NCI-H2196 treated with DMSO at 0.1 percent for 48 hours (cell line): ENCODE measurements at regions not wholly inside any gene's neighbourhood (a gene's known extent, or its start where the extent isn't known, plus 50 kb on each side); places are given as distances from the start of the nearest gene placed in this dataset.
"Not testable (repeated sequence)": the region's sequence is repeated elsewhere in the genome, so short reads cannot be mapped to it uniquely, and the experiment has no call there.

Experiments
- DNase-seq: peaks from one replicate; lab custom pipeline; 2025; ENCODE audit not compliant: unreplicated experiment; lab: John Stamatoyannopoulos, UW

DNA sequence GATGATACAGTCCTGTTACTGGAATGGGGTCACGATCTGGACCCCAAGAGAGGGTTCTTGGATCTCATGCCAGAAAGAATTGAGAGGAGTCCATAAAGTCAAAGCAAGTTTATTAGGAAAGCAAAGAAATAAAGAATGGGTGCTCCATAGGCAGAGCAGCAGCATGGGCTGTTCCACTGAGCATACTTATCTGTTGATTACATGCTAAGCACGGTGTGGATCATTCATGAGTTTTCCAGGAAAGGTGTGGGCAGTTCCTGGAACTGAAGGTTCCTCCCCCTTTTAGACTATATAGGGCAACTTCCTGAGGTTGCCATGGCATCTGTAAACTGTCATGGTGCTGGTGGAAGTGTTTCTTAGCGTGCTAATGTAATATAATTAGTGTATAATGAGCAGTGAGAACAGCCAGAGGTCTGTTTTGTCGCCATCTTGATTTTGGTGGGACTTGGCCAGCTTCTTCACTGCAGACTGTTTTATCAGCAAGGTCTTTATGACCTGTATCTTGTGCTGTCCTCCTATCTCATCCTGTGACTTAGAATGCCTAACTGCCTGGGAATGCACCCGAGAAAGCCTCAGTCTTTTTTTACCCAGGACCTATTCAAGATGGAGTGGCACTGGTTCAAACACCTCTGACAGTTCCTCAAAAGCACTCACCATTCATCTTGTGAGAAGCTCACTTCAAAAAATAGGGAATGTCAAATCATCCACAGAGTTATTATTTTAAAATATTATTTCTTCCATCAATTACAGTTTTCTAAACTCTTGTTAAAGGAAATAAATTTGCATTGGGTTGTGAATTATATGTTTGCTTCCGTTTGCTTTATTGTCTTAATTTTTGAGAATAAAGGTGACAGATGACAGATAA lies 1358.8 kb upstream of the TMEM132C start:
- DNase-seq = no peak

- DNase-seq = no peak
These were observed 1358.2 kb upstream of the TMEM132C start for GRCh38 chr12:126908765-126909142.

DNA sequence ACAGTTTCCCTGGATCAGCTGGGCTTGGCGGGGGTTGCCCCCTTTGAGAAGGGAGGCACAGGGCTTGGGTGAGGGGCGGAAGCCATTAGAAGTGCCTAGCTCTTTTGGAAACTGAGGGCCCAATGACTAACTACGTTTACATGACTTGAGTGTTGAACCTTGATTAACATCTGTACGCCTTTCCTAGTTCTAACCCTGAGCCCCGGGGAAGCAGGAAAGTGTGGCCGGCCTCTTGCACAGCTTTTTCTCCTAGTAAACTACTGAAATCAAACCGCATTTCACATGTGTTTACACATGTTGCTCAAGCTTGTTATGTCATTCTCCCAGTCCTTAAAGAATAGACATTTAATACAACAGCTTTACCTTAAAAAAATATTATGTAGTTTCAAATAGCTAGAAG lies 1356.4 kb upstream of the TMEM132C start:
- DNase-seq = no peak

DNA sequence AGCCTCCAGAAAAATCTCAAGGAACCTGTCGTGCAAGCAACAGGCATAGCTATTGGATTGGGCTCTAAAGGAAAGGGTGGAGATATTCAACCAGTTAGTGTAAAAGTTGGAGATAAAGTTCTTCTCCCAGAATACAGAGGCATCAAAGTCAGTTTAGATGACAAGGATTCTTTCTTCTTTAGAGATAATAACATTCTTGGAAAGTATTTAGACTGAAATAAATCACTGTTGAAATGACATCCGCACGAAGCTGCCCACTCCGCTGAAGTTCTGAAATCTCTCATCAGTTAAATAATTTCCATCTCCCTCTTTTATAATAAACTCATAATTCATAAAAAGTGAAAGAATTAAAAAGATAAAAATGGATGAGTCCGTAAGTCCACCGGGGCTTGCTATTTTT lies 1354.9 kb upstream of the TMEM132C start:
- DNase-seq = no peak

DNA sequence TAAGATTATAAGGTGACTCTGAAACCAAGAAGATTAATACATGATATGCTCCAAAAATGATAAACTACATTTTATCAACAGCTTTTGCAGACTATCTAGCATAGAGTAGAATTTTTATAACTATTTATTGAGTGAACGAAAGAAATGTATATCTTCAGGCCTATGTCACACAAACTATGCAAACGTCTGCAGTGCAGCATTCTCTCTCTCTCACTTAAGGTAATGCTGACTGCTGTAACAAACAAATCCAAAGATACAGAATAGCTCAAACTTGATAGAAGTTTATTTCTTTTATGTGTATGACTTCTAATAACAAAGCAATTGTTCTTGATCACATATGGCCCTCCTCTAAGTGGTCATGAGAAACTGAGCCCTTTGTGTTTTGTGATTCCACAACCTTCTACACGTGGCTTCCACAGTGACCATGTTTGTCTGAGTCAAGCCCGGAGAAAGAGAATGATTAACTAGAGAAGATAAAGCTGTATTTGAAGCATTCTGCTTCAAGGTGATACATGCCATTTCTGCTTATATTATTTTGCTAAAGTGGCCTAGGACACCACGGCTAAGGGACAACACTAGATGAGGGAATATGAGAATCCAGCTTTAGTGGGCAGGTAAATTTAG lies 1352.7 kb upstream of the TMEM132C start:
- DNase-seq = no peak

GRCh38 chr12:126915309-126915708 lies 1351.7 kb upstream of the TMEM132C start:
- no peak for DNase-seq

DNA sequence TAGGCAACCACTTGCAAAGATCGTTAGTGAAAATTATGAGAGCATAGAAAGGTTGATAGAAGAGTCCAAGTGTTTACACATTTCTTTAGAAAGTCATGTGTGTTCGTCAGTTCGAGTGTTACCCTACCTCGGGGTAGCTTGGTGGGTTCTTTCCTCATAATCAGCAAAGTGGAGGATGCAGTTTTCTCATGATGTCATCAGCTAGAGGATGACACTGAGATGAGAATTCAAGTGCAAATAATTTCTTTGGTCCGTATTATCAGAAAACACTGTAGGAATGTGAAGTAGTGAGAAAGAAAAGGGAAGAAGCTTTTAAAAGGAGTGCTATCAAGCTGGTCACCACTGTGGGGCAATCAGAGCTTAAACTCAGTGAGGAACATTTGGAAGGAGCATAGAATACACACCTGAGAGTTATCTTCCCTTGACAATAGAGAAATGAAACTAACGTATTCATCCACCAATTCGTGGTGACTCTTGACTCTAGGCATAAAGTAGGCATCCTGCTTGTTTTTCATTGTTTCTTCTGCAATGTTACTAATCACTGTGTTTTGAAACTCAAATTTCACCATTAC lies 1340.9 kb upstream of the TMEM132C start:
- no peak for DNase-seq

DNA sequence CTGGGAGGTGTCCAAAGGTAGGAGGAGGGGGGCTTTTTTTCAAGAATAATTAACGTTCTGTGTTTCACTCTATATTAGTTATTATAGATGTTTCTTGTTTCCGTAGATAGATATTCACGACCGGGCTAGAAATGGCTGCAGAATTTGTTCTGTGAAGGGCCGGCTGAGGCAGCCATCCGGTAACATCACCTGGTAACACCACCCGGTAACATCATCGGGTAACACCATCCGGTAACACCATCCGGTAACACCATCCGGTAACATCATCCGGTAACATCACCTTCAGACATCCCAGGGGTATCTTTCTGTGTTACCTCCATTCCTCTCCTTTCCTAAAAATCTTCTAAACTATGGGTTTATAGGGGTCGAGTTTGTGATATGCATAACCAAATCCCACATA lies 1336.7 kb upstream of the TMEM132C start:
- DNase-seq = no peak

GRCh38 chr12:126932156-126932555 lies 1334.8 kb upstream of the TMEM132C start:
- no peak for DNase-seq

DNA sequence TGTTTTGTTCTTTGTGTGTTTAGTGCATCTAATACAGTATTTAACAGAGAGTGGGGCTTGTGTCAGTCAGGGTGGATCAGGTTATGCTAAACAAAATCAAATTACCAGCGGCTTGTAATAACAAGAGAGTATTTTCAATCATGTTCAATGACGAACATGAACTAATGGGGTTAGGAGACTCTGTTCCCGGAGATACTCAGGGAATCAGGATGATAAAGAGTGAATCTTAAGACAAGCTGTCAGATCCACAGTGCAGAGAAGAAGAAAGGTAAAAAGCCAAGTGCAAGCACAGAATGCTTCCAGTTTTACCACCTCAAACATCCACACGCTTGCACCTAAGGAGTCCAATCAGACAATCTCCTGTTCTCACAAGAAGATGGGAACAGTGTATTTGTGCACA lies 1331.5 kb upstream of the TMEM132C start:
- no peak for DNase-seq

GRCh38 chr12:126936181-126936851 lies 1330.7 kb upstream of the TMEM132C start:
- DNase-seq = no peak

GRCh38 chr12:126937431-126937830 lies 1329.5 kb upstream of the TMEM132C start:
- no peak for DNase-seq

DNA sequence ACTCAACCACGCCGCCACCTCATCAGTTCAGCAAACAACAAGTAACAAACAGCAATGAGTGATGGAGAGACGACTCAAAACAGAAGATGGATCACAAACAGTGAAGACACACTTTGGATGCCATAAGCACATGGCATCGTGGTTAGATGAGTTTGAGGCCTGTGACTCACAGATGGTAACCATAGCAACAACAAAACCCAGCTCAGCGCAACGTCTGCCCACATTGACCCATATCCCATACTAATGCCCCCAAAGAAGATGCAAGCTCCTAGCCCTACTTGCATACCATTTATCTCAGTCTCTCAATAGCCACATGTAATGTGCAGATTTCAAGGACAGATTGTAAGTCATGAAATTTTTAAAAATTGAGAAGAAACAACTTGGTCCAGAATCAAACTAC lies 1322.3 kb upstream of the TMEM132C start:
- no peak for DNase-seq

GRCh38 chr12:126946958-126947357 lies 1320.0 kb upstream of the TMEM132C start:
- DNase-seq = not testable (repeated sequence)

DNA sequence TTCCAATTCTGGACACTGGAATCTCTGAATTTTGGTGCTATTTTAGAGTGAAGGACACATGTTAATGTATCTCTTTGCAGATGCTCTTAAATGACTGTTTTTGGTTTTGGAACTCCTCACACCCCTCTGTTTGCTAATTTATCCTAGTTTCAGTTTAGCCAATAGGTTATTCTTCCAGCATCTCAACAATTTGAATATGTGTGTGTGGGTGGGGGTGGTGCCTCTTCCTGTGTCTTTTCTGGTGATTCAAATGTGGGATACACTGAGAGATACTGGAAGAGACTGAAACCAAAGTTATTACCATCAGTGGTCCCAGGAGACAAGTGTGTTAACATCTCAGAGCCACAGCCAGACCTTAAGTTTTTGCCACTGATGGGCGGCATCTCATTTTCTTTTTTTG lies 1317.4 kb upstream of the TMEM132C start:
- no peak for DNase-seq

GRCh38 chr12:126950266-126950665 lies 1316.7 kb upstream of the TMEM132C start:
- no peak for DNase-seq

- DNase-seq = no peak
These were observed 1314.6 kb upstream of the TMEM132C start for GRCh38 chr12:126952096-126953007.

DNA sequence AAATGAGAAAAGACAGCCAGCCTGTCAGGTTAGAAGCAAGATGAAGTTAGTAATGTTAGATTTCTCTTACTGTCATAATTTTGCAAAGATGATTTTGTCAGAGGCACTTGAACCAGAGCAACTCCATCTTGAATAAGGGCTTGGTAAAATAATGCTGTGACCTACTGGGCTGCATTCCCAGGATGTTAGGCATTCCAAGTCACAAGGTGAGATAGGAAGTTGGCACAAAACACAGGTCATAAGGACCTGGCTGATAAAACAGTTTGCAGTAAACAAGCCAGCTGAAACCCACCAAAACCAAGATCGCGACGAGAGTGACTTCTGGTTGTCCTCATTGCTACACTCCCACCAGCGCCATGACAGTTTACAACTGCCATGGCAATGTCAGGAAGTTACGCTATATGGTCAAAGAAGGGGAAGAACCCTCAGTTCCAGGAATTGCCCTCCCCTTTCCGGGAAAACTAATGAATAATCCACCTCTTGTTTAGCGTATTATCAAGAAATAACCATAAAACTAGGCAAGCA lies 1313.5 kb upstream of the TMEM132C start:
- no peak for DNase-seq

DNA sequence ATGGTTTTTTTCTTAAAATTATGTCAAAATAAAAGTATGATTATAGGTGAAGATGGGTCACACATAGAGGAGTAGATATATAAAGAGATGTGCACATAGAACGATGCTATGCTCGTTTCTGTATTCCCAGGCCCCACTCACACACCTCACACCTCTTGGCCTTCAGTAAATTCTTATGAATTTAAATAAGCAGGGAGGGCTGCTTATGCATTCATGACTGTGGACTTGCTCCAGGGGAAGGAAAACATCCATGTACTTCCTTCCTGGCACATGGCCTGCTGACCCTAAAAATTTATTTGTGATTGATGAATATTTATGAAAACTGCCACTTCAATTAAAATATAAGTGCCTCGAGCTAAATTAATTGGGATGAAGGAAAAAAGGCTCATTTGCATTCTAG lies 1306.7 kb upstream of the TMEM132C start:
- DNase-seq = no peak

DNA sequence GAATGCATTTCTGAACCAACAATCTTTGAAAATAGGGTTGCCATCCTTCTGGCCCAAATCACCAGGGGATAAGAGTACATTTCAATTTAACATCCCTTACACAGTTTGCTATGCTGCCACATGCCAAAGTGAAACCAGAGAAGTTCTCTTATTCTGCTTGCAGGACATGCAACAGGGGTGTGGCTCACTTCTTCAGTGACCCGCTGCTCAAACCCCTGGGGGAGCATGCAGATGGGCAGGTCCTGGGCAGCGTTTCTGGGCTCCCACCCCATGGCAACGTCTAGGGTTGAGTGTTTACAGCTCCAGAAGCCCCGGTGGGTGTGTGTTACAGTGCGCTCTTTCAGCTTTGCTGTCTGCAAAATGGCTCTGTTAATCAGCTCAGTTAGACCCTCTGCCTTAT lies 1306.3 kb upstream of the TMEM132C start:
- no peak for DNase-seq
